ENCODE measurements at regions not wholly inside any gene's neighbourhood (a gene's known extent, or its start where the extent isn't known, plus 50 kb on each side); places are given as distances from the start of the nearest gene placed in this dataset.
"Not testable (repeated sequence)": the region's sequence is repeated elsewhere in the genome, so short reads cannot be mapped to it uniquely, and the experiment has no call there.

GRCh38 chr2:106261871-106262321 is 67.8 kb upstream of the UXS1 start:
- TF ChIP-seq CTCF (IDR thresholded peaks at IDR 0.05; ENCODE audit: insufficient read depth, low read length, poor library complexity, severe bottlenecking), result no peak
- no peak for DNase-seq (ENCODE audit: extremely low read depth, insufficient read length)
- Histone ChIP-seq H3K36me3 (ENCODE audit: control insufficient read depth, insufficient read depth, low read length) (no peaks in the 10 kb centered on the region), H3K4me3 (replicated peaks; ENCODE audit: low read depth, low read length) (no peak overlapping the region), H3K27me3 (replicated peaks; ENCODE audit: control insufficient read depth, insufficient read depth, low read length) (no peaks in the 10 kb centered on the region)

GRCh38 chr2:106258859-106259258 is 64.8 kb upstream of the UXS1 start:
- not testable (repeated sequence) for H3K27me3 ChIP-seq (replicated peaks; ENCODE audit: control insufficient read depth, insufficient read depth, low read length); DNase-seq (ENCODE audit: extremely low read depth, insufficient read length); H3K4me3 ChIP-seq (replicated peaks; ENCODE audit: low read depth, low read length); H3K36me3 ChIP-seq (ENCODE audit: control insufficient read depth, insufficient read depth, low read length)

GRCh38 chr2:106257830-106258229 is 63.7 kb upstream of the UXS1 start:
- H3K36me3 ChIP-seq (ENCODE audit: control insufficient read depth, insufficient read depth, low read length), result no peaks in the 10 kb centered on the region
- TF ChIP-seq CTCF (IDR thresholded peaks at IDR 0.05; ENCODE audit: insufficient read depth, low read length, poor library complexity, severe bottlenecking), result no peak
- no peak for DNase-seq (ENCODE audit: extremely low read depth, insufficient read length)
- H3K27me3 ChIP-seq (replicated peaks; ENCODE audit: control insufficient read depth, insufficient read depth, low read length), result no peaks in the 10 kb centered on the region
- H3K4me3 ChIP-seq (replicated peaks; ENCODE audit: low read depth, low read length), result no peak overlapping the region

- TF ChIP-seq CTCF (IDR thresholded peaks at IDR 0.05; ENCODE audit: insufficient read depth, low read length, poor library complexity, severe bottlenecking), result no peak
- H3K4me3 ChIP-seq (replicated peaks; ENCODE audit: low read depth, low read length), result no peak overlapping the region
- H3K27me3 ChIP-seq (replicated peaks; ENCODE audit: control insufficient read depth, insufficient read depth, low read length), result no peaks in the 10 kb centered on the region
- no peak for DNase-seq (ENCODE audit: extremely low read depth, insufficient read length)
- no peaks in the 10 kb centered on the region for H3K36me3 ChIP-seq (ENCODE audit: control insufficient read depth, insufficient read depth, low read length)
These were observed 63.0 kb upstream of the UXS1 start for GRCh38 chr2:106257135-106257534.

GRCh38 chr2:106249157-106249828 is 55.2 kb upstream of the UXS1 start:
- not testable (repeated sequence) for DNase-seq (ENCODE audit: extremely low read depth, insufficient read length); H3K27me3 ChIP-seq (replicated peaks; ENCODE audit: control insufficient read depth, insufficient read depth, low read length); H3K36me3 ChIP-seq (ENCODE audit: control insufficient read depth, insufficient read depth, low read length); H3K4me3 ChIP-seq (replicated peaks; ENCODE audit: low read depth, low read length)

- not testable (repeated sequence) for H3K27me3 ChIP-seq (replicated peaks; ENCODE audit: control insufficient read depth, insufficient read depth, low read length); DNase-seq (ENCODE audit: extremely low read depth, insufficient read length); H3K4me3 ChIP-seq (replicated peaks; ENCODE audit: low read depth, low read length); H3K36me3 ChIP-seq (ENCODE audit: control insufficient read depth, insufficient read depth, low read length)
These were observed 54.5 kb upstream of the UXS1 start for GRCh38 chr2:106248548-106249151.
